ENCODE measurements at regions not wholly inside any gene's neighbourhood (a gene's known extent, or its start where the extent isn't known, plus 50 kb on each side); places are given as distances from the start of the nearest gene placed in this dataset.

GRCh38 chr4:143054971-143055370, 129.7 kb upstream of the USP38 start:
- no peaks in the 10 kb centered on the region for H3F3A ChIP-seq (ENCODE audit: insufficient read depth, low read length)
- H2AFZ ChIP-seq (ENCODE audit: low read length): no peak overlapping the region
- H4K20me1 ChIP-seq (ENCODE audit: insufficient read depth, low read length): no peaks in the 10 kb centered on the region
- H3K9ac ChIP-seq (ENCODE audit: low read length): no peak overlapping the region
- DNase-seq: no peak
- TF ChIP-seq EZH2 (optimal IDR thresholded peaks at IDR 0.05; ENCODE audit: low read depth, low read length) (no peak), EZH2phosphoT487 (IDR thresholded peaks at IDR 0.05; ENCODE audit: low read length) (no peak)
- TF ChIP-seq, protein P1, sequence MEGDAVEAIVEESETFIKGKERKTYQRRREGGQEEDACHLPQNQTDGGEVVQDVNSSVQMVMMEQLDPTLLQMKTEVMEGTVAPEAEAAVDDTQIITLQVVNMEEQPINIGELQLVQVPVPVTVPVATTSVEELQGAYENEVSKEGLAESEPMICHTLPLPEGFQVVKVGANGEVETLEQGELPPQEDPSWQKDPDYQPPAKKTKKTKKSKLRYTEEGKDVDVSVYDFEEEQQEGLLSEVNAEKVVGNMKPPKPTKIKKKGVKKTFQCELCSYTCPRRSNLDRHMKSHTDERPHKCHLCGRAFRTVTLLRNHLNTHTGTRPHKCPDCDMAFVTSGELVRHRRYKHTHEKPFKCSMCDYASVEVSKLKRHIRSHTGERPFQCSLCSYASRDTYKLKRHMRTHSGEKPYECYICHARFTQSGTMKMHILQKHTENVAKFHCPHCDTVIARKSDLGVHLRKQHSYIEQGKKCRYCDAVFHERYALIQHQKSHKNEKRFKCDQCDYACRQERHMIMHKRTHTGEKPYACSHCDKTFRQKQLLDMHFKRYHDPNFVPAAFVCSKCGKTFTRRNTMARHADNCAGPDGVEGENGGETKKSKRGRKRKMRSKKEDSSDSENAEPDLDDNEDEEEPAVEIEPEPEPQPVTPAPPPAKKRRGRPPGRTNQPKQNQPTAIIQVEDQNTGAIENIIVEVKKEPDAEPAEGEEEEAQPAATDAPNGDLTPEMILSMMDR (IDR thresholded peaks at IDR 0.05; ENCODE audit: low read length): no peak
- H3K79me2 ChIP-seq (ENCODE audit: low read length): no peaks in the 10 kb centered on the region
- H3K4me3 ChIP-seq (ENCODE audit: low read length): no peak overlapping the region
- no peaks in the 10 kb centered on the region for H3K9me2 ChIP-seq (replicated peaks; ENCODE audit: insufficient read depth, low read length)
- no peaks in the 10 kb centered on the region; the same call in 1 of the 2 replicates for H3K4me1 ChIP-seq (ENCODE audit: low read length)
- no peaks in the 10 kb centered on the region for H3K36me3 ChIP-seq (replicated peaks; ENCODE audit: insufficient read depth, low read length)
- no peak overlapping the region for H3K27ac ChIP-seq (ENCODE audit: low read length)
- H3K27me3 ChIP-seq (replicated peaks; ENCODE audit: insufficient read depth, low read length): no peaks in the 10 kb centered on the region
- H3K9me3 ChIP-seq (replicated peaks; ENCODE audit: insufficient read depth, low read length): no peaks in the 10 kb centered on the region
- no peak overlapping the region for H3K4me2 ChIP-seq (ENCODE audit: low read depth, low read length)

GRCh38 chr4:143055997-143056396, 128.7 kb upstream of the USP38 start:
- Histone ChIP-seq H3K9me2 (replicated peaks; ENCODE audit: insufficient read depth, low read length) (no peaks in the 10 kb centered on the region), H3K4me2 (ENCODE audit: low read depth, low read length) (no peak overlapping the region), H3K9ac (ENCODE audit: low read length) (no peak overlapping the region), H3K4me3 (ENCODE audit: low read length) (no peak overlapping the region), H3K79me2 (ENCODE audit: low read length) (no peaks in the 10 kb centered on the region), H3K27ac (ENCODE audit: low read length) (no peak overlapping the region), H3K36me3 (replicated peaks; ENCODE audit: insufficient read depth, low read length) (no peaks in the 10 kb centered on the region), H3K9me3 (replicated peaks; ENCODE audit: insufficient read depth, low read length) (no peaks in the 10 kb centered on the region), H3K4me1 (ENCODE audit: low read length) (no peaks in the 10 kb centered on the region; the same call in 1 of the 2 replicates), H3K27me3 (replicated peaks; ENCODE audit: insufficient read depth, low read length) (no peaks in the 10 kb centered on the region), H4K20me1 (ENCODE audit: insufficient read depth, low read length) (no peaks in the 10 kb centered on the region), H3F3A (ENCODE audit: insufficient read depth, low read length) (no peaks in the 10 kb centered on the region), H2AFZ (ENCODE audit: low read length) (no peak overlapping the region)
- no peak for DNase-seq
- TF ChIP-seq EZH2phosphoT487 (IDR thresholded peaks at IDR 0.05; ENCODE audit: low read length) (no peak), EZH2 (optimal IDR thresholded peaks at IDR 0.05; ENCODE audit: low read depth, low read length) (no peak)
- TF ChIP-seq, protein P1 (IDR thresholded peaks at IDR 0.05; ENCODE audit: low read length): no peak

GRCh38 chr4:143071351-143071750, 113.4 kb upstream of the USP38 start:
- H2AFZ ChIP-seq (ENCODE audit: low read length): no peak overlapping the region
- H3K9me3 ChIP-seq (replicated peaks; ENCODE audit: insufficient read depth, low read length): no peaks in the 10 kb centered on the region

More at GRCh38 chr4:143071351-143071750, 113.4 kb upstream of the USP38 start:
- TF ChIP-seq, protein P1 (IDR thresholded peaks at IDR 0.05; ENCODE audit: low read length): no peak
- no peak for TF ChIP-seq EZH2 (optimal IDR thresholded peaks at IDR 0.05; ENCODE audit: low read depth, low read length)
- TF ChIP-seq EZH2phosphoT487 (IDR thresholded peaks at IDR 0.05; ENCODE audit: low read length): no peak
- H3K9ac ChIP-seq (ENCODE audit: low read length): no peak overlapping the region
- H4K20me1 ChIP-seq (ENCODE audit: insufficient read depth, low read length): no peaks in the 10 kb centered on the region
- H3K9me2 ChIP-seq (replicated peaks; ENCODE audit: insufficient read depth, low read length): no peaks in the 10 kb centered on the region
- no peaks in the 10 kb centered on the region for H3F3A ChIP-seq (ENCODE audit: insufficient read depth, low read length)
- H3K79me2 ChIP-seq (ENCODE audit: low read length): no peaks in the 10 kb centered on the region
- H3K4me3 ChIP-seq (ENCODE audit: low read length): no peak overlapping the region
- no peak overlapping the region for H3K4me2 ChIP-seq (ENCODE audit: low read depth, low read length)
- no peak for DNase-seq
- no peaks in the 10 kb centered on the region for H3K36me3 ChIP-seq (replicated peaks; ENCODE audit: insufficient read depth, low read length)
- no peak overlapping the region for H3K27ac ChIP-seq (ENCODE audit: low read length)
- no peaks in the 10 kb centered on the region for H3K27me3 ChIP-seq (replicated peaks; ENCODE audit: insufficient read depth, low read length)
- H3K4me1 ChIP-seq (ENCODE audit: low read length): no peaks in the 10 kb centered on the region

Data from MM.1S (cell line).